Motor neuron (in vitro differentiated cells): ENCODE measurements at regions not wholly inside any gene's neighbourhood (a gene's known extent, or its start where the extent isn't known, plus 50 kb on each side); places are given as distances from the start of the nearest gene placed in this dataset.
"Not testable (repeated sequence)": the region's sequence is repeated elsewhere in the genome, so short reads cannot be mapped to it uniquely, and the experiment has no call there.

Experiments
- ATAC-seq, 8 experiments: fragments of 200-7000 bp; cut with Tn5 transposase; replicated peaks in 6 of 8; 2 replicates each; pipeline ENCODE4 v1.8.0; 2021; ENCODE audit warnings: mild to moderate bottlenecking in 8 of 8, moderate library complexity in 8 of 8
- H3K27ac ChIP-seq, 2 donors: fragments of 250-450 bp; sonication (Bioruptor Pico); 2 replicates each; pipeline ENCODE4 v1.9.0; 2021; ENCODE audit warnings: antibody characterized with exemption in 2 of 2, mild to moderate bottlenecking in 2 of 2, moderate library complexity in 1 of 2
- H3K4me1 ChIP-seq, 2 donors: fragments of 250-450 bp; sonication (Bioruptor Pico); replicated peaks in 1 of 2; 2 replicates each; pipeline ENCODE4 v1.6.1; 2021; ENCODE audit warnings: antibody characterized with exemption in 2 of 2, mild to moderate bottlenecking in 2 of 2, moderate library complexity in 1 of 2
- H3K4me3 ChIP-seq, 5 donors: fragments of 250-450 bp; sonication (Bioruptor Pico); 2 replicates each; pipeline ENCODE4 v1.9.0; 2021; ENCODE audit warnings: antibody characterized with exemption in 5 of 5, mild to moderate bottlenecking in 5 of 5, moderate library complexity in 4 of 5
- WGBS, 10 experiments: fragments of 450-650 bp; shearing (Covaris generic); methylation state at CpG; one replicate each; pipeline ENCODE4 v1.0.0; 2022; 5-methylcytosine and 5-hydroxymethylcytosine counted together
- in situ Hi-C, 9 experiments: fragments of 400-800 bp; cut with MboI; loops; one replicate each; pipeline ENCODE4 v1.15.0; 2021; ENCODE audit warnings: low sequenced_read_pairs in 9 of 9, low pct_unique_long_range_greater_than_20kb in 2 of 9; ENCODE audit not compliant: unreplicated experiment in 9 of 9

DNA sequence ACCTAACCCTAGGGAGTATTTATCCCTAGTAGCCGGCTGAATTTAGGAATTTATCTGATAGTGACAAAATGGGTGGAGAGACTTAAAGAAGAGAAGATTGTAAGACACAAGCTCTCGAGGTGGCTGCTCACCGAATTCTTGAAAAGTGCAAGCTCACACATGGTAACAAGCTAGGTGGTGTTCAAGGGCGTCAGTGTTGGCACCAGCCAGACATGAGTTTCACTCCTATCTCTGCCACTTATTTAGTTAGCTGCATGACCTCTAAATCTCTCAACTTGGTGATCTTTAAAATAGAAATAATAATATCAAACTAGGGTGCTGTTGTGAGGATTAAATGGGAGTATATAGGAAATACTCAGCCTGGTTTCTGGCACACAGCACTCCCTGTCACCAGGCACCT, 102.6 kb upstream of the APCDD1 start:
- Histone ChIP-seq H3K4me3 (no peak overlapping the region), H3K4me1 (peaks cover 8 to 18% of the 10 kb centered on the region in 2 donors), H3K27ac (no peak overlapping the region)
- 80 to 100% (median 90%) methylated on average over 1 to 4 of the region's 4 CpGs; no CpG with 5 or more reads in 2 of the 10 experiments for WGBS, 10 experiments
- in situ Hi-C loops: no loop called here
- ATAC-seq: no peak

GRCh38 chr18:10352671-10353070, 101.8 kb upstream of the APCDD1 start:
- no peak overlapping the region for H3K27ac ChIP-seq
- WGBS, 10 experiments: 83 to 100% (median 93%) methylated on average over 1 to 2 of the region's 2 CpGs; no CpG with 5 or more reads in 3 of the 10 experiments
- in situ Hi-C loops: no loop called here

DNA sequence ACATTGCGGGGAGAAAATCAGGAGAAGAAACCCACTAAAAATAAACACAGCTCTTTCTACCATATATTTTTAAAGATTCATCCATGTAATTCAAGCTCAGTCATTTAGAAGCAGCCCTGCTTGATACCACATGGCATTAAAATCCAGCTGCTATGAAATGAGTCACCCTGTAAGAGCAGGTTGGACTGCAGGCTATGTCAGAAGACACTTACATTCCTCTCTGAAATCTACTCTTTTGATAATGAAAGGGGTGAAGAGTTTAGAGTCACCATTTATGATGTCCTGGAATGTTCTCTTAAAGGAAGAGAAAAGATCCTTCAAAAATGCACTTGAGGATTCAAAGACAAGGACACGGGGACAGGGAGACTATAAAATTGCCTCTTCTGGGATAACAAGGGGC, 100.6 kb upstream of the APCDD1 start:
- 13 to 100% (median 71%) methylated on average over 1 to 2 of the region's 2 CpGs for WGBS, 10 experiments
- no peak overlapping the region for H3K4me3 ChIP-seq
- peak; percentile 35 to 99 (median 67) for ATAC-seq
- no peak overlapping the region for H3K27ac ChIP-seq
- in situ Hi-C loops: no loop called here
- peaks cover 8 to 18% of the 10 kb centered on the region in 2 donors for H3K4me1 ChIP-seq

More at GRCh38 chr18:10352671-10353070, 101.8 kb upstream of the APCDD1 start:
- ATAC-seq: no peak
- Histone ChIP-seq H3K4me1 (peaks cover 8 to 18% of the 10 kb centered on the region in 2 donors), H3K4me3 (no peak overlapping the region)

DNA sequence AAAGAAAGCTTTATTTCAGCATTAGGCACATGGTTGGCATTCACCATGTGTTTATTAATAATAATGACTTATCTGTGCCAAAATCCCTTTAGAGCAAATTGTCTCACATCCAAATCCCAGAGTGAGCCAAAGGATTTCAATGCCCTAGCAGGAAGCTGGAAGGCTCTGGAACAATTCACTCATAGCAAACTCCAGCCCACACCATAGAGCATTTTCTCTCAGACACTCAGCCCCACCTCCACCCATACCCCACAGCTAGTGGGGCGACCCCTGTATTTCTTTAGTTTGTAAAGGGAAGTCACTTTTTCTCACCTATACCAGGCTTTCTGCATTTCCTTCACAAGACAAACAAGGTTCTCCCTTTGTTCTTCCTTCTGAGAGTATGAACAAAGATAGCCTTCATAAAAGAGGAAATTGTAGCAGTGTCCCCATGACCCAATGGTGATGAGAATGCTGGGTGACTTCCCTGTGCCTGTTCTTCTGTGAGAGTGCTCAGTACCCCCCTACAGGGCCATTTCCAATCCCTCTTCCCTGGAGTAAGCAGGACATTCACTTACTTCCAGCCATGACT, 100.1 kb upstream of the APCDD1 start:
- H3K4me1 ChIP-seq: peaks cover 8 to 18% of the 10 kb centered on the region in 2 donors
- in situ Hi-C loops: no loop called here
- no peak overlapping the region for H3K4me3 ChIP-seq
- H3K27ac ChIP-seq: no peak overlapping the region
- WGBS, 10 experiments: 80 to 100% (median 96%) methylated on average over 1 of the region's 1 CpG; no CpG with 5 or more reads in 6 of the 10 experiments
- ATAC-seq: peak in 2 of 8 experiments; percentile 10 to 11

- in situ Hi-C loops: no loop called here
- ATAC-seq: no peak
Observed at GRCh38 chr18:10354890-10355289, 99.5 kb upstream of the APCDD1 start.

GRCh38 chr18:10356999-10357398, 97.4 kb upstream of the APCDD1 start:
- ATAC-seq, H3K4me1 ChIP-seq, in situ Hi-C loops, H3K4me3 ChIP-seq, H3K27ac ChIP-seq: not testable (repeated sequence)

More at GRCh38 chr18:10354890-10355289, 99.5 kb upstream of the APCDD1 start:
- peaks cover 8 to 18% of the 10 kb centered on the region in 2 donors for H3K4me1 ChIP-seq
- H3K4me3 ChIP-seq: no peak overlapping the region
- H3K27ac ChIP-seq: no peak overlapping the region
- 42 to 100% (median 88%) methylated on average over 1 of the region's 1 CpG; no CpG with 5 or more reads in 1 of the 10 experiments for WGBS, 10 experiments

- WGBS, 10 experiments: 62 to 100% (median 88%) methylated on average over 1 to 2 of the region's 2 CpGs; no CpG with 5 or more reads in 1 of the 10 experiments
- in situ Hi-C loops: no loop called here
- no peak overlapping the region for H3K4me3 ChIP-seq
- no peak for ATAC-seq
- H3K27ac ChIP-seq: no peak overlapping the region
- no peaks in the 10 kb centered on the region for H3K4me1 ChIP-seq
Observed at GRCh38 chr18:10361660-10362059, 92.8 kb upstream of the APCDD1 start.

DNA sequence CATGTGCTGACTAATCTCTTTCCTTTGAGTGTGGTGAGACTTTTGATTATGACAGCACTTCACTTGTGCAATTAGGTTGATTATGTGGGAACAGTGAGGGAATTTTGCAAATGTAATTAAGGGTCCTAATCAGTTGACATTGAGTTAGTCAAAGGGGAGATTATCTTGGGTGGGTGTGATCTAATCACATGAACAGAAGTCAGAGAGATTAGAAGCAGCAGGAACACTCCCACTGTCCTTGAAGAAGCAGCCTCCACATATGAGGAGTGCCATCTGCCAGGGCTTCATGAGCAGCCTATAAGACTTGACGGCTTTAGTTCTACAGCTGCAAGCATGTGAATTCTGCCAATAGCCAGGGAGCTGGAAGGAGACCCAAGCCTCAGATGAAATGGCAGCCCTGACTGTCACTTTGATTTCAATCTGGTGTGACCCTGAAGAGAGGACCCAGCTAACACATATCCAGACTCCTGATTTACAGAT, 89.4 kb upstream of the APCDD1 start:
- Histone ChIP-seq H3K4me1 (no peaks in the 10 kb centered on the region), H3K27ac (no peak overlapping the region), H3K4me3 (no peak overlapping the region)
- 57 to 100% (median 100%) methylated on average over 1 of the region's 1 CpG; no CpG with 5 or more reads in 6 of the 10 experiments for WGBS, 10 experiments
- in situ Hi-C loops: no loop called here
- no peak for ATAC-seq

DNA sequence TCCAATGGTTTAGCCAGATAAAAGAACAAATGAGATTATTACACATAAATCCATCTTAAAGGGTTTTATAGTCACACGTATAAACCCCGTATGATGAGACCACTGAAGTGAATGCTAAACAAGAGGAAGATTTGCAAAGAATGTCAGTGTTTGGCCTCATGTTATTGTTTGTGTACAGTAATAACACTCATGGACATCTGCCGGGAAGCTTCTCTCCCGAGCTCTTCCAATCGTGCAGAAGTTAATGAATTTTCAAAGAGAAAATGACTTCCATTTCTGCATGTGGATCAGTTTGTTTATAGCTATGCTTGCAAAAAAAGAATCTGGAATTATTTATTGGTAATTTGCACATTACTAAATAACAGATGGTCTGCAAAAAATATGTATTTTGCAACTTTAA, 88.5 kb upstream of the APCDD1 start:
- in situ Hi-C loops: no loop called here
- Histone ChIP-seq H3K4me1 (no peaks in the 10 kb centered on the region), H3K4me3 (no peak overlapping the region), H3K27ac (no peak overlapping the region)
- WGBS, 10 experiments: 0 to 100% (median 86%) methylated on average over 2 to 5 of the region's 5 CpGs; no CpG with 5 or more reads in 1 of the 10 experiments
- peak in 3 of 8 experiments; percentile 27 to 83 (median 53) for ATAC-seq

GRCh38 chr18:10367836-10368235, 86.6 kb upstream of the APCDD1 start:
- no peaks in the 10 kb centered on the region for H3K4me1 ChIP-seq
- in situ Hi-C loops: no loop called here
- WGBS, 10 experiments: 42 to 97% (median 86%) methylated on average over 2 to 3 of the region's 3 CpGs; no CpG with 5 or more reads in 2 of the 10 experiments
- no peak overlapping the region for H3K4me3 ChIP-seq
- H3K27ac ChIP-seq: no peak overlapping the region
- no peak for ATAC-seq

- Histone ChIP-seq H3K27ac (no peak overlapping the region), H3K4me1 (no peaks in the 10 kb centered on the region), H3K4me3 (no peak overlapping the region)
- in situ Hi-C loops: no loop called here
- ATAC-seq: peak in 1 of 8 experiments; percentile 38
- 64 to 92% (median 69%) methylated on average over 2 to 5 of the region's 8 CpGs; no CpG with 5 or more reads in 4 of the 10 experiments for WGBS, 10 experiments
Observed at GRCh38 chr18:10368456-10369453, 85.7 kb upstream of the APCDD1 start.

DNA sequence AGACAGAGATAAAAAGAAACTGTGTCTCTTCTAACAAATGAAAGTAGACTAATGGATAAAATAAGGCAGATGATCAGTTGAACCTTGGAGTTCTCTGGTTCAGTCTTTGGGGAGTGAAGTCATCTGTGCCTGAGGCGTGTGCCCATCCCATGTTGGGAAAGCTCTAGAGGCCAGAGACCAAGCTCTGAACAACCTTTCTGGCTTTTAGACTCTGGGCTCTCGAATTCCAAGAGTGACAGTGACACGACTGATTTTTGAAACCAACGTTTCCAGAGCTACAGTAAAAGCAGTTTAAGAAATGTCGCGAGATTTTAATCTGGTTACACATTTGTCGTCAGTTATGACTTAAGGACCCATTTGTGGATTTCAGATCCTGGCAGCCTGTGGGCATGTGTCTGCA, 83.7 kb upstream of the APCDD1 start:
- in situ Hi-C loops: no loop called here
- no peak overlapping the region for H3K27ac ChIP-seq

GRCh38 chr18:10371165-10371564, 83.3 kb upstream of the APCDD1 start:
- WGBS, 10 experiments: 80 to 100% (median 93%) methylated on average over 1 to 3 of the region's 3 CpGs; no CpG with 5 or more reads in 3 of the 10 experiments
- ATAC-seq: no peak
- in situ Hi-C loops: no loop called here
- Histone ChIP-seq H3K4me3 (no peak overlapping the region), H3K27ac (no peak overlapping the region), H3K4me1 (peaks cover 19% of the 10 kb centered on the region in 2 donors)

More for the DNA sequence above, 83.7 kb upstream of the APCDD1 start:
- H3K4me3 ChIP-seq: no peak overlapping the region
- ATAC-seq: no peak
- 37 to 100% (median 87%) methylated on average over 2 to 7 of the region's 7 CpGs; no CpG with 5 or more reads in 2 of the 10 experiments for WGBS, 10 experiments
- peaks cover 15 to 16% of the 10 kb centered on the region in 2 donors for H3K4me1 ChIP-seq
